ENCODE measurements at regions not wholly inside any gene's neighbourhood (a gene's known extent, or its start where the extent isn't known, plus 50 kb on each side); places are given as distances from the start of the nearest gene placed in this dataset.

- Mint-ChIP-seq H3K4me3 (no peak overlapping the region), H3K27ac (no peak overlapping the region), H3K36me3 (ENCODE audit: low read depth) (no peaks in the 10 kb centered on the region), H3K4me1 (peaks cover 8% of the 10 kb centered on the region), H3K27me3 (peaks cover 21% of the 10 kb centered on the region), H3K9me3 (no peaks in the 10 kb centered on the region)
- intact Hi-C loops (cut with micrococcal nuclease): no loop called here
- TF ChIP-seq CTCF (IDR thresholded peaks at IDR 0.05): no peak
- ATAC-seq (ENCODE audit: low read depth) (no peak), DNase-seq (no peak)
- CTCF ChIA-PET: no interaction called here
- POLR2A ChIA-PET: no interaction called here
These were observed 125.3 kb downstream of the BDH1 start for GRCh38 chr3:197430502-197430901.

- H3K4me3 Mint-ChIP-seq: no peak overlapping the region
- H3K27ac Mint-ChIP-seq: no peak overlapping the region
- H3K36me3 Mint-ChIP-seq (ENCODE audit: low read depth): no peaks in the 10 kb centered on the region
- ChIA-PET CTCF (no interaction called here), POLR2A (no interaction called here)
- TF ChIP-seq CTCF (IDR thresholded peaks at IDR 0.05): no peak
- peaks cover 23% of the 10 kb centered on the region for H3K27me3 Mint-ChIP-seq
- H3K4me1 Mint-ChIP-seq: peaks cover 8% of the 10 kb centered on the region
- no peaks in the 10 kb centered on the region for H3K9me3 Mint-ChIP-seq
- no peak for DNase-seq
- intact Hi-C loops (cut with micrococcal nuclease): no loop called here
- ATAC-seq (ENCODE audit: low read depth): no peak
These were observed 126.8 kb downstream of the BDH1 start for GRCh38 chr3:197428952-197429351.

- H3K27me3 Mint-ChIP-seq: peaks cover 26% of the 10 kb centered on the region
- peak; percentile 50 for ATAC-seq (ENCODE audit: low read depth)
- ChIA-PET CTCF (no interaction called here), POLR2A (no interaction called here)
- H3K36me3 Mint-ChIP-seq (ENCODE audit: low read depth): no peaks in the 10 kb centered on the region
- H3K9me3 Mint-ChIP-seq: no peaks in the 10 kb centered on the region
- intact Hi-C loops (cut with micrococcal nuclease): no loop called here
- peaks cover 8% of the 10 kb centered on the region for H3K4me1 Mint-ChIP-seq
- DNase-seq: no peak
- H3K4me3 Mint-ChIP-seq: peak overlapping the region; percentile 42
- no peak for TF ChIP-seq CTCF (IDR thresholded peaks at IDR 0.05)
- H3K27ac Mint-ChIP-seq: no peak overlapping the region
These were observed 127.5 kb downstream of the BDH1 start for GRCh38 chr3:197428117-197428801.

- H3K27ac Mint-ChIP-seq: no peak overlapping the region
- H3K27me3 Mint-ChIP-seq: peaks cover 28% of the 10 kb centered on the region
- POLR2A ChIA-PET: no interaction called here
These were observed 128.6 kb upstream of the DLG1 start for GRCh38 chr3:197427021-197427420.

GRCh38 chr3:197426121-197426566, 127.7 kb upstream of the DLG1 start:
- H3K4me3 Mint-ChIP-seq: no peak overlapping the region
- ChIA-PET CTCF (no interaction called here), POLR2A (no interaction called here)
- H3K9me3 Mint-ChIP-seq: no peaks in the 10 kb centered on the region
- no peaks in the 10 kb centered on the region for H3K36me3 Mint-ChIP-seq (ENCODE audit: low read depth)
- no peak for TF ChIP-seq CTCF (IDR thresholded peaks at IDR 0.05)
- intact Hi-C loops (cut with micrococcal nuclease): no loop called here
- DNase-seq: no peak
- ATAC-seq (ENCODE audit: low read depth): no peak
- H3K27ac Mint-ChIP-seq: no peak overlapping the region
- peaks cover 26% of the 10 kb centered on the region for H3K27me3 Mint-ChIP-seq
- H3K4me1 Mint-ChIP-seq: peaks cover 8% of the 10 kb centered on the region

More at GRCh38 chr3:197427021-197427420, 128.6 kb upstream of the DLG1 start:
- Mint-ChIP-seq H3K9me3 (no peaks in the 10 kb centered on the region), H3K4me1 (peaks cover 8% of the 10 kb centered on the region), H3K36me3 (ENCODE audit: low read depth) (no peaks in the 10 kb centered on the region), H3K4me3 (no peak overlapping the region)
- ATAC-seq (ENCODE audit: low read depth): no peak
- CTCF ChIA-PET: no interaction called here
- no peak for TF ChIP-seq CTCF (IDR thresholded peaks at IDR 0.05)
- no peak for DNase-seq
- intact Hi-C loops (cut with micrococcal nuclease): no loop called here

Data from activated B cell treated with CpG ODN at 0.5 μM for 24 hours (primary cell).